Astrocyte of the spinal cord (primary cell): ENCODE measurements at regions not wholly inside any gene's neighbourhood (a gene's known extent, or its start where the extent isn't known, plus 50 kb on each side); places are given as distances from the start of the nearest gene placed in this dataset.
A peak's percentile ranks its signal among the peaks of the same experiment; 100 is the strongest.
"Not testable (repeated sequence)": the region's sequence is repeated elsewhere in the genome, so short reads cannot be mapped to it uniquely, and the experiment has no call there.

ENCODE experiments used
- DNase-seq: peaks from one replicate; pipeline ENCODE4 v3.0.0; 2011; ENCODE audit warnings: low read depth, low spot score
- H3K4me3 ChIP-seq: 2 replicates; pipeline ENCODE4 v1.5.1; 2011; ENCODE audit warnings: low read depth, mild to moderate bottlenecking, low read length, moderate library complexity
- CTCF ChIP-seq: IDR thresholded peaks from 2 replicates; pipeline ENCODE4 v1.5.1; 2012; ENCODE audit warnings: low read depth, mild to moderate bottlenecking, low read length, inconsistent platforms
- in situ Hi-C: cut with HindIII; loops from 2 replicates; pipeline ENCODE4 v1.10.0; 2017; ENCODE audit warnings: low sequenced_read_pairs

DNA sequence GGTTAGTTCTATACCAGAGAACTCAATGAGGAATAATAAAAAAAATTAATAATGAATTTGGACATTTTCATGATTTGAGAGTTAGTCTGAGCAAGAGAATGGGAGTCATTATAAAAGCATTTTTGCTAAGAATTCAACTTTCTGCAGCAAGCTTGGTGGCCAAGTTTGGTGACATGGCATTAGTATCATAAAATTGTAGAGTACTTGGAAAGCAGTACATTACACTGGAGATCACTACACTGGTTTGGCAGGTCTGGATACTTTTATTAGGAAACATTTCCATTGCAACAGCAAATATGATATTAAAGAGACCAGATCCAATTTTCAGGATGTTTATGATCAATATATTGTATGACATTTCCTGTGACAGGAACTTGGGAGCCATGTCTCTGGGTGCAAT, 249.1 kb upstream of the INTU start:
- H3K4me3 ChIP-seq, result no peak overlapping the region
- no peak for DNase-seq
- TF ChIP-seq CTCF, result no peak
- in situ Hi-C loops, result no loop called here

DNA sequence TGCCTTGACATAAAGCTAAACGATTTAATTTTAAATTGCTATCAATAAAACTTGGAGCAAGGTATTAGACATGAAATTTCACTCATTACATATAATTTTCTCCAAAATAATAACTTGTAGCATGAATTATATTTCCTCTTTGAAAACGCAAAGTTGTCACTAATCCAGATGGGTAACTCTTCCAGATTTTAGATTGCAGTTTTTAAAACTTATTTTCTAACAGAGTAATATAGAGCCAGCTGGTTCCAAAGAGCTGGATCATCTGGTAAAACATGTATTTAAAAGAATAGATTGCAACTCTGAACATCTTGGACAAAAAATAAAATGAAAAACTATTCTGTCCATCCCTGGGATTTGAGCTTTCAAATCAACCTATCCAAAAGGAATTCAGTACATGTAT, 238.2 kb upstream of the INTU start:
- no peak for DNase-seq
- no peak overlapping the region for H3K4me3 ChIP-seq
- TF ChIP-seq CTCF, result no peak
- in situ Hi-C loops, result no loop called here

DNA sequence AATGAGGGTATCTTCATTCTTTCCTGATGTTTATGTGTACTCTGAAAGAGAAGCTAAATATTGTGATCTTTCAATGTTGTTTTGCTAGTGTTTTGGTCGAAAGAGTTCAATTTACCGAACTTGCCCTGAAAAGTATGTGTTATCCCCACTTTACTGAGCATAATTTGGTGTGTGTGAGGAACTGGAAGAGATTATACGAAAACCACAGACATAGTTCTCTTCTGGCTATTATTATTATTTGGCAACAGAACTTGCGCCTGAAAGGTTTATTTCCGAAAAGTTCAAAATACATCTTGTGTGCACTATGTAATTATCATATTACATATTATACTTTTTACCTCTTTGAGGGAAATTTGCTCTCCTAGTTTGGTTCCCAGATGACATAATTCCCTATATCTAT, 232.5 kb upstream of the INTU start:
- no peak for TF ChIP-seq CTCF
- no peak for DNase-seq
- in situ Hi-C loops, result no loop called here

GRCh38 chr4:127400731-127401346, 231.9 kb upstream of the INTU start:
- peak; percentile 88 for TF ChIP-seq CTCF
- DNase-seq, result peak; percentile 85
- in situ Hi-C loops, result no loop called here
- no peak overlapping the region for H3K4me3 ChIP-seq

More for the DNA sequence above, 232.5 kb upstream of the INTU start:
- no peak overlapping the region for H3K4me3 ChIP-seq

- H3K4me3 ChIP-seq, result no peak overlapping the region
- TF ChIP-seq CTCF, result no peak
- in situ Hi-C loops, result no loop called here
- peak; percentile 61 for DNase-seq
Observed at GRCh38 chr4:127403471-127404084, 229.2 kb upstream of the INTU start.

DNA sequence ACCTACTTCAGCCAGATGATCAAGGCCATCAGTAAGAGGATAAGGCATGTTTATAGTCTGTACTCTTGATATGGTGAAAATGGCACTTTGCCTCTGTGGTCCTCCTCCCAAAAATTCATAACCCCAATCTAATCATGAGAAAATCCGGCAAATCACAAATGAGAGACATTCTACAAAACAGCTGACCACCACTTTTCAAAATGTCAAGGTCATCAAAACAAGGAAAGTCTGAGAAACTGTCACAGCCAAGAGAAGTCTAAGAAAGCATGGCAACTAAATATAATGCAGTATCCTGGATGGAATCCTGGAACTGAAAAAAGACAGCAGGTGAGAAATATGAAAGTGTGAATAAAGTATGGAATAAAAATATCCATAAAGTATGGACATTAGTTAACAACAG, 226.6 kb upstream of the INTU start:
- no peak overlapping the region for H3K4me3 ChIP-seq
- in situ Hi-C loops, result no loop called here
- DNase-seq, result no peak
- TF ChIP-seq CTCF, result no peak

DNA sequence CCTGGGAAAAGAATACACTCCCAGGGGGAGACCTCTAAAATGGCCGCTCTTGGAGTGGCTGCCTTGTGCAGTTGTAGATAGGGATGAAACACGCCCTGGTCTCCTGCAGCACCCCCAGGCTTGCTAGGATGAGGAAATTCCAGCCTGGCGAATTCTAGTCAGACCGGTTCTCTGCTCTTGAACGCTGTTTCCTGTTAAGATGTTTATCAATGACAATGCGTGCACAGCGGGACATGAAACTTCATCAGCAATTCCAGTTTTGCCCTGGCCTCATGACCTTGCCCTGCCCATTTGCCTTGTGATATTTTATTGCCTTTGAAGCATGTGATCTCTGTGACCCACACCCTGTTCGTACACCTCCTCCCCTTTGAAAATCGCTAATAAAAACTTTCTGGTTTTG, 225.2 kb upstream of the INTU start:
- DNase-seq, H3K4me3 ChIP-seq, in situ Hi-C loops: not testable (repeated sequence)
